ENCODE measurements at regions not wholly inside any gene's neighbourhood (a gene's known extent, or its start where the extent isn't known, plus 50 kb on each side); places are given as distances from the start of the nearest gene placed in this dataset.

DNA sequence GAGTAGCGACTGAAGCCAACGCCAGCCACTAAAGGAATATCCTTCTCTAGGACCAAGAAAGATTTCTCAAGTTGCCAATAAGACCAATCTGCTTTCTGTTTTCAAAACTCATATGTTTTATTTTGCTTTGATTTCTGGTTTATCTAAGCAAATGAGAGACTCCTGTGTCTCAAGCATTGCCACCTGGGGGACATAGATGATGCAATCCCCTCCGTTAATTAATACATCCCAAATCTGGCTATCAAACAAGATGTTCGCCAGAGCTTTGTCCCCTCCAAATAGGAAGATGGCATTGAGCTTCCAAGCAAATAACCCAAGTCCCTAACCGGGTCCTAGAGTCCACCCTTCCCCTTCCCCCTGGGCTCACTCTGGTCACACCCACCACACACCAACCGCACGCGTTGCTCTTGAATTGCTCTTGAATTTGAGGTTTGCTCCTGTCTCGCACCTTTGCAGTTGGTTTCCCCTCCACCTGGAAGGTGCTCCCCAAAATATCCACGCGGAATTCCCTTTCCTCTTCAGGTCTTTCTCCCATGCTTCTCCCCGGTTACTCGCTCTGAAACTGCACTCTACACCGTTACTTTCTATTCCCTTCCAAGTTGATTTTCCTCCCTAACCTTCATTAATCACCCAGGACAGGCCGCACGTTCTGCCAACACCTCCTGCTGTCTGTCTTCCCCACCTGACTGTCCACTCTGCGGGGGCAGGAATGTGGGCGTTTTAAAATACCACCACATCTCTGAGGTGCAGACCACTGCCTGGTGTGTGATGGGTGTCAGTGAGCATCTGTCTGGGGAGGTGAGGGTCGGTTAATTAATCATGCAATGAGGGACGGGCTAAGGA, 64.1 kb upstream of the RNF32 start:
- TF ChIP-seq CTCF (IDR thresholded peaks at IDR 0.05; ENCODE audit: low read depth, low read length, poor library complexity, severe bottlenecking) (no peak), EZH2phosphoT487 (IDR thresholded peaks at IDR 0.05; ENCODE audit: borderline replicate concordance, low read length) (no peak)

Data from DOHH2 (cell line).